ENCODE measurements at regions not wholly inside any gene's neighbourhood (a gene's known extent, or its start where the extent isn't known, plus 50 kb on each side); places are given as distances from the start of the nearest gene placed in this dataset.
"Not testable (repeated sequence)": the region's sequence is repeated elsewhere in the genome, so short reads cannot be mapped to it uniquely, and the experiment has no call there.

DNA sequence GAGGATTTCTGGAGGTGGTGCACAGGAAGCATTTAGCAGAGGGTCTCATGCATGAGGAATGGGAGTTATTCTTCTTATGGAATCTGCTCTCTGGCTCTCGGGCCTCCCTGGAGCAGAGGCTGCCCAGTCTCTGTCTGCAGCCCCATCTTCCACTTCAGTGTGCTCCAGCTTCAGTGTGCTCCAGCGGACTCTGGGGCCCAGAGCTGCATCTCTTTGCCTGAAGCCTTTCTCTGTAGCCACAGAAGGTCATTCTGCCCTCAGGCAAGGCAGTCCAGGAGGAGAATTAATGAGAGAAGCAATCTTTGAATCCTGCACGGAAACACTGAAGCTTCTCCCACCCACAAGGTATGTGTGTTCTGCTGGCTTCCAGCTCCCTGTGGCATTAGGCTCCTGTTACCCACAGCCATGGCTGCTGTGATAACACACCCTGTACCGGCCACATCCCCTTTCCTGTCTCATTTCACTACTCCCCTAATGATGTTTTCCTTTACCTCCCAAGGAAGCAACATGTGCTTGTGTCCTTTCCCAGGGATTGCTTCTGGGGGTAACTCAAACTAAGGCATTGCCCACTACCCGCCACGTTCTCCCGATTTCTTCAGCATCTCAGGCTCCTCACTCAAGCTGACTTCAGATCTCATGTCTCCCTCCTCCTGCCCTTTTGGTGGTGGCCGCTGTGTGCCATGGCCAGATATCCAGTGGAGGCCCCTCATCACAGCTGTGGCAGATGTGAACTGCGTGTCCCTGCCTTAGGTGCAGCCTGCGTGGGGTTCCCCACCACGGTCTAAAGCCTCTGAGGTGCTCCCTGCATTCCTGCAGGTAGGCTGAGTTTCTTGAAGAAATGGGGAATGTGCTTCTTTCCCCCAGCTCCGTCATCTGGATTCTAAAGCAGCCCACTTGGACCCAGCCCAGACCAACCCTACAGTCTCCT lies 181.2 kb upstream of the GALNT2 start:
- no peak for DNase-seq (ENCODE audit: low spot score)

DNA sequence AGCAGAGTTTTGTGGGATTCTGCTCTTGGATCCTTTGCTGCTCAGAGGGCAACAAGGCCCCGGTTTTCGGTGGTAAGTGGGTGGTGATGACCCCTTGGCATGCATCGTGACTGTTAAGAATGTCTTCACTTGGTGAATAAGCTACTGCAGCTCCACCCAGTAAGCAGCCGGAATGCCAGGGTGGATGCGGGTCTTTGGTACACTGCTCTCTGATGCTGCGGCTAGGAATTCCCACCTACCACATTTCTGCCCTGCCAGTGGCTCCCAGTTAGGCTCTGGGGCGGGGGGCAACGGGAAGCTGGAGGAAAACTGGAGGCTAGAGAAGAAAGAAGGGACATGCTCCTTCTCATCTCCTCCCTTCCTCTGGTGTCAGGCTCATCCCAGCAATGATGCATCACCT lies 180.4 kb upstream of the GALNT2 start:
- DNase-seq (ENCODE audit: low spot score) = no peak

DNA sequence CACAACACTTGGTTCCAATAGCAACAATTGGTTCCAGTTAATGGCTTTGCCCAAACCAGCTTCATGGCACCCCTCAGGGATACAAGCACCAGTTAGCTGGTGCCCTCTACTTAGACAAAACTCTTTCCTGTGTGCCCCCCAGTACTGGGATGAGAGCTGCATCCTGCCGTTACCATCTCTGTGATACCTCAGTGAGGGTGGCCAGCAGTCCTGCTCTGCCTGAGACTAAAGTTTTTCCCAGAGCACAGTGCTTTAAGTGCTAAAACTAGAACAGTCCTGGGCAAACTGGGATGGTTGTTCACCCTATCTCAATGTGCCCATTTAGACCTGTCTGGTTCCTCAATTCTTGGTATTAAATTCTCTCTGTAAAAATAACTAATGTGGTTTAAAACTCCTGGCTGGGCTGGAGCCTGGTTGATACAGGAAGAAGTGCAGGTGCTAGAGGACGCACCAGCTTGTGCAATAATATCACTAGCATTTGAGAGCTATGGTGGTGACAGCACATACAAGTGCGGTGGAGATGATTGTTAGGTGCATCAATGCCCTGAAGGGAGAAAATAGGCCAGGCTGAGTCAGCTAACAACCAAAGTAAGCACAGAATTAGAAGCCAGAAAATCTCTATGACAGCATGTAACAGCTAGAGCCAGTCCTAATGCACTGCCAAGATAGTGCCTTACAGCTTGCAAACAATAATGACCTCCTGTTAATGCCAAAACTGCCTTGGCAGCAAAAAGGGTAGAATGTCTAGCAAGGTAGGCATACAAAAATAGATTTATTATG lies 179.8 kb upstream of the GALNT2 start:
- no peak for DNase-seq (ENCODE audit: low spot score)

DNA sequence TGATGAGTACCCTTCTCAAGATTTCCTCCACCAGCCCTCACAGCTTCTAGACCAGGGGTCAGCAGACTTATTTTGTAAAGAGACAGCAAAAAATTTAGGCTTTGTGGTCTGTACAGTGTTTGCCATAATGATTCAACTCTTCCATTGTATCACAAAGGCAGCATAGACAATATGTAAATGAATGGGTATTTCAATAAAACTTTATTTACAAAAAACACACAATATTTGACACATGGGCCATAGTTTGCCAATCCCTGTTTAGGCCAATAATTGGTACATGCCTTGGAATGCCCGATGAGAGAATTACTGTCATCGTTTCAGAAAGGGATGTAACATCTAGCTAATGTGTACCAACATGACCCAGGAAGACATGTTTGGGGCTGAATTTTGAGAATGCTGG lies 178.9 kb upstream of the GALNT2 start:
- no peak for DNase-seq (ENCODE audit: low spot score)

DNA sequence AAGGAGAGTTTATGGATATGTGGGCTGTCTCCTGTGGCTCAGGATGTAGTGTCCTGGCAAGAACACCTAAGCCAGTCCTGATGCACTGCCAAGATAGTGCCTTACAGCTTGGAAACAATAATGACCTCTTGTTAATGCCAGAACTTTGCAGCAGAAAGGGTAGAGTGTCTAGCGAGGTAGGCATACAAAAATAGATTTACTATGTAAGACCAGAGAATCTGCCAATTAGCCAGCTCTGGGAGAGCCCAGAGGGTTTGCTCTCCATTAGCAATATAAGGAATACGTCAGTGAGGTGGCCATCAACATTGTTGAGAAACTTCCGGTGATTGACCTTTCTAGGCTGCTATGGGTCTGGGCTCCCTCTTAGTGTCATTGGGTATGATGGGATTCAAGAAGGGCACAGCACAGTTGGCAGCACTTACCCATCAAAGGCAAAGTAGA lies 178.5 kb upstream of the GALNT2 start:
- DNase-seq (ENCODE audit: low spot score) = no peak

DNA sequence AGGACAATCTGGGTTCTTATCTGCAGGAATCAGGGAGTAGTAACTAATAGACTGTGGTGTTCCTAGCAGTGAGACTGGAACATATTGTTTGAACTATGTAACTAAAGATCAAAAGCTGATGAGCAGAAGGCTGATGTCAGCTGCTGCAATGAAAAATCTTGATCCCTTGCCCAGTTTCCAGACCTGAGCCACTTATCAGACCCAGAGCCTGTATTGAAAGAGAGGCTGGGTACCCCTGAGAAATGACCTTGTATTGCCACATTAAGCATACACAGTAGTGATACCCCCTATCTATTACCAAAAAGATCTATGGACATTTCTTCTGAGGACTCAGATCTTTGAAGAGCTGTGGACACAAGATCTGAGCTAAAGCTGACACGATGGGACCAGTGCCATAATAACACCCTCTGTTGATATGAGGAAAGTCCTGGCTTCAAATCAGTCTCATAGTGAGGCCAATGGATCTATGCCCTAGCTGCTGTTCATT lies 178.0 kb upstream of the GALNT2 start:
- no peak for DNase-seq (ENCODE audit: low spot score)

DNA sequence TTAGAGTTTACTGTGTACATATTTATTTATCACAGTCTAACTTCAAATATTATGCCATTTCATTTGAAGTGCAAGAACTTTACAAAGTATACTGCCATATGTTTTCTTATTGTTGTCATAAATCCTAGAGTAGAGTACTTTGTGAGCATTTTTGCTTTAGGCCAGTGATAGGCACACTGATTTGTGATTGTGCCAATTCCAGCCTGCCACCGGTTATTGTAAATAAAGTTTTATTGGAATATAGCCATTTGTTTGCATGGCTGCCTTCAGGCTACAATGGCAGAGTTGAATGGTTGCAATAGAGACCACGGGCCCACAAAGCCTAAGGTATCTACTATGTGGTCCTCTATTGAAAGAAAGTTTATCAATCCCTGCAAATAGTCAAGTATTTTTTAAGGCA lies 175.8 kb upstream of the GALNT2 start:
- no peak for DNase-seq (ENCODE audit: low spot score)

DNA sequence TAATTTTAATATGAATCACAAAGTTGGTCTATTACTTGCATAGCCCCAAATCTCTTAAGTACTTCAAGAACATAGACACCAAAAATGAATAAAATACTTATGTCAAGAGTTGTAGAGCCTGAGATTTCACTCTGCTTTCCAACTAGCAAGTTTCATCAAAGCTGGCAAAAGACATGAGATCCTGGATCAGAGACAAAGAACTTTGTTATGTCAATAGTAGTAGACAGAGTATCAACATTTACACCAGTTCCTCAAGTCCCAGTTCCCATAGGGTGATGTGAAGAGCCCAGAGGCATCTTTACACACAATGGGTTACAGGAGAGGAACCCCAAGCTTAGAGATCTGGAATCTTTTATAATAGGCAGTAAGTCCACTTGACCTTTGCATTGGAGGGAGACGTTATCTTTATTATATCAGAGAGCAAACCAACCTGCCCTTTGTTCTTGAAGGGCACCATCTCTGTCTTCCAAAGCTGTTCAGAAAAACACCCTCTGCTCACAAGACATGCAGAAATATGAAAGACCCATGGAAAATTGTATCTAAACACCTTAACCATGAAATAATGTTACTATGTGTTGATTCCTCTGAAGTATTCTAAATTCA lies 174.4 kb upstream of the GALNT2 start:
- no peak for DNase-seq (ENCODE audit: low spot score)

DNA sequence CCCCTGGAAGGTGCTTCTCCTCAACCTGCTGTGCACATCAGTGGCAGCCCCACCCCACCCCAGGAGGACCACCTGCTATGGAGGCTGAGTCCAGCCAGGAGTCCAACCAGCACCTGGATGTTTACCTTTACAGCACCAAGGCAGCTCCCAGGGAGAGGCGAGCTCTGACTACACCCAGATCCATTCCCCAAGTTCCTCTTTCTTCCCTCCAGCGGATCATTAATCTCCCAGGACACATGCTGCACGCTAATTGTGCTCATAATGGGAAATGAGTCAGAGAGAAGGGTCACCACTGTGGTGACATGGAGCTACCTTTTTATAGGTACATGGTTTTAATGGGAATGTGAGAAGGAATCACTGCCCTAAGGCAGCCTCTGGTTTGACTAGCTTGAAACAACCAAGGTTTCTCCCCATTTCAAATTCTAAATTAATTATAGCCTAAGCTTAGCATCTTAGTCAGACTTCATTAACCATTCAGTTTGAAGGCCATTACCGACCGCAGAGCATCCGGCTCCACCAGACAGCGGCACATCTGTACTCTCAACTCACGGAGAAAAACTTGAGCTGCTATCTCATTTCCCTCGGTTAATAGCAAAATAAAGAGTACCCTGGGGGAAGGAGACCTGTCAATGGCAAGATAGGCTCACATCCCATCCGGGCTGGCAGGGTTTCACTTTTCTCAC lies 173.1 kb upstream of the GALNT2 start:
- no peak for DNase-seq (ENCODE audit: low spot score)

DNA sequence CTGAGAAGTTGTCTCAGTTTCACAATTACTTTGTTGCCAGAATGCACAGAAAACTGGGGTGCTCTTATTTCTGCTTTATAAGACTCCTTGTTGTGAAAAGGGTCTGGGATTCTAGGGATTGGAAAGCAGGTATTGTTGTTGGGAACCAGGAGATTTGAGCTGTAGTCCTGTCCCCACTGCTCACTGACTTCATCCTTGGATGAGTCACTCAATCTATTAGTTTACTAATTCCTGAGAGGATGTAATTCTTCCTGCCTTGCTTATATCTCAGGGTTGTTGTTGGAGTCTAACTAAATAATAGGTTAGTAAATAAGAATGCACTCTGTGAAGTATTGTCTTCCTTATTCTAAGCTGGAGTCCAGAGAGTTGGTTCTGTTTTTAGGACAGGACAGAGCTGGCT lies 172.5 kb upstream of the GALNT2 start:
- DNase-seq (ENCODE audit: low spot score) = no peak

DNA sequence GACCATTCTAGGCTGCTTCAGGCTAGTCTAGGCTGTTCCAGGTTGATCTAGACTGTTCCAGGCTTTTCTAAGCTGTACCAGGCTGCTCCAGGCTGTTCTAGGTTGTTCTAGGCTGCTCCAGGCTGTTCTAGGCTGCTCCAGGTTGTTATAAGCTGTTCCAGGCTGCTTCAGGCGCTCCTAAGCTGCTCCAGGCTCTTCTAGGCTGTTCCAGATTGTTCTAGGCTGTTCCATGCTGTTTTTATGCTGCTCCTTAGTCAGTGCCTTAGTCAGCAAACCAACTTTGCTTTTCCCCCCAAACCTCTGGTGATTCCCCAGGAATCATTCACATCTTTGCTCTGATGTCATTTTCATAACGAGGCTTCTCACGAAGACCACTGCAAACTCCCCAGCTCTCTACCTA lies 171.4 kb upstream of the GALNT2 start:
- no peak for DNase-seq (ENCODE audit: low spot score)

DNA sequence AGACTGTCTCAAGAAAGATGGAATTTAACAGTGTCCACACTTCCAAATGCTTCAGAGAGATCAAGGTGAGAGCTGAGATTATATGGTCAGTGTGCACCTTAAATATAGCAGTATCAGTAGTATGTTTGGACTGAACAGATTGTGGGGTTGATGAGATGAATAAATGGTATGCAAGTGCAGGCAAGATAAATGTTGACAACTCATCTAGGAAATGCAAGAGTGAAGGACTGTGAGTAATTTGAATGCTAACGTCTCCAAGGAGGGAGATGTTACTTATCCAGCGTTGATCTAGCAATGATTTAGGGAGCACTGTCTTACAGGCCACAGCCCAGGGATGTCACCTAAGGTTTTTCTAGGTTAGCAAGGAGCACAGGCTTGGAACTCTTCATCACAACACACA lies 170.7 kb upstream of the GALNT2 start:
- no peak for DNase-seq (ENCODE audit: low spot score)

DNA sequence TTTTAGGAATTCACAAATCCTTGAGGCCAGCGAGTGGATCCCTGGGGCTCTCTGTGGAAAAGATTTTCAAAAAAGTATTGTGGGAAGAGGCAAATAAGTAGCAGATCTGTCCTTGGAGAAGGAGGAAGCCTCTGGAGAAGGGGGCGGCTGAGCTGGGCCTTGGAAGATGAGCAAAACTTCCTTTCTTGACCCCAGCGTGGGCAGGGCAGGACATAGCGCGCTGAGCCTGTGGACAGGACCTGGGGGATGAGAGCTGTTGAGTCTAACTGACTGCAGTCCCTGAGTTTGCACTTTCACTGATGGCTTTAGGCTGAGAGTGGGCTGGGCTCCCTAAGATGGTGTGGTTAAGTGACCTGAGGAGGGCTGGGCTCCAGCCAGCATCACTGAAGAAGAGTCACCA lies 170.2 kb upstream of the GALNT2 start:
- no peak for DNase-seq (ENCODE audit: low spot score)

DNA sequence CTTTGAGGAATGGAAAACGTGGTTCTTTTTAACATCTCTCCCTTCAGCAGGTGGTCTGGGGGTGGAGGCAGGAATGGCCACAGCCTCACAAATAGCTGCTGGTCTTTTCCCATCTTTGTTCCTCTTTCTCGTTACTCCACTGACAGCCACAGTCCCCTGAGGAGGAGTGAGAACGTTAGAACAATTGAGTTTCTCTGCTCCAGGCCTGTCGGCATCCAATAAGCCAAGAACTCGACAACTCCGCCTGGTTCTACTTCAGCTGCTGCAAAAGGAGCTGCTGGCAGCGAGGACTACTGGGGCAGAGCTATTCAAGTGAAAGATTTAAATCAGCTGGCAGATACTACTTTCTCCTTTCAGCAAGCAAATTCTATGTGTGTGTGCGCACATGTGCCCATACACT lies 169.5 kb upstream of the GALNT2 start:
- no peak for DNase-seq (ENCODE audit: low spot score)

DNA sequence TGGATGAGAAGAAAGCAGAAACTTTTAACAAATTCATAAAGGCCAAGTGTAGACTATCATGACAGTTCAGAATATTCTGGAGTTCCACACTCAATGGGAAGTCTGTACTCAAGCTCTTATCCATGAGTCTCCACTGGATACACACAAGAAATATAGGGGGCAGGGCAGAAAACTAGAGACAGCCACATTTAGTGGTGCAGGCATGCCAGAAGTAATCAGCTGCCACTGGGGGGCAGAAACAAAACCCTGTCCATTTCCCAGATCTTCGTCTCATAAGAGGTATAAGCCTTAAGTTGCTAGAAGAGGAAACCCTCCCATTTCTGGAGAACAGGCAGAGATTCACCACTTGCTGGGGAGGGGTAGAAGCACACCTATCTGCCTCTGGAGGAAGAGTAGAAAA lies 166.8 kb upstream of the GALNT2 start:
- DNase-seq (ENCODE audit: low spot score) = no peak

DNA sequence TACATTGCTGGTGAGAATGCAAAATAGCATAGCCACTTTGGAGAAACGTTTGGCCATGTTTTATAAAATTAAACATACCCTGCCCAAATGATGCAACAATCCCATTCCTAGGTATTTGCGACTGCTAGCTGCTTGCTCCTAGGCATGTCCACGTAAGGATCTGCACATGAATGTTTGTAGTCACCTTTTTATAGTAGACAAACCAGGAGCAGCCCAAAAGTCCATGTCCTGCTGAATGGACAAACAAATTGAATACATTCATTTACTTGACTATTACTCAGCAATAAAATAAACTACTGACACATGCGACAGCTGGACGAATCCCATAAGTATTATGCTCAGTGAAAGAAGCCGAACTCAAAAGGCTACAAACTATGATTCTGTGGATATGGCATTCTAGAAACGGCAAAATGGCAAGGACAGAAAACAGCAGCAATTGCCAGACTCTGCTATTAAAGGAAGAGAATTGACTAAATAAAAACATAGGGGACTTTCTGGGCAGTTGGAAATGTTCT lies 161.9 kb upstream of the GALNT2 start:
- DNase-seq (ENCODE audit: low spot score) = no peak

DNA sequence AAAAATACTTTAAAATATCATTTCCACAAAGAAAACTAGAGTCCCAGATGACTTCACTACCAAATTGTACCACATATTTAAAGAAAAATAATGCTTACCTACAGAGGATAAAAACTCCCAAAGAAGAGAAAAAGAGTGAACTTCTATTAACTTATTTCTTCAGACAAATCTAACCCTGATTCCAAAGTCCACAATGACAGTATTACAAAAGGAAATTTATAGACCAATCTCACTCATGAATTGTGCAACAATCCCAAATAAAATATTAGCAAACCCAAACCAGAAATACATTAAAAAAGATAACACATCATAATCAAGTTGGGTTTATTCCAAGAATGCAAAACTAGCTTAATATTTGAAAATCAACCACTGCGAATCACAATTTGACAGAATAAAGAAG lies 161.4 kb upstream of the GALNT2 start:
- no peak for DNase-seq (ENCODE audit: low spot score)

DNA sequence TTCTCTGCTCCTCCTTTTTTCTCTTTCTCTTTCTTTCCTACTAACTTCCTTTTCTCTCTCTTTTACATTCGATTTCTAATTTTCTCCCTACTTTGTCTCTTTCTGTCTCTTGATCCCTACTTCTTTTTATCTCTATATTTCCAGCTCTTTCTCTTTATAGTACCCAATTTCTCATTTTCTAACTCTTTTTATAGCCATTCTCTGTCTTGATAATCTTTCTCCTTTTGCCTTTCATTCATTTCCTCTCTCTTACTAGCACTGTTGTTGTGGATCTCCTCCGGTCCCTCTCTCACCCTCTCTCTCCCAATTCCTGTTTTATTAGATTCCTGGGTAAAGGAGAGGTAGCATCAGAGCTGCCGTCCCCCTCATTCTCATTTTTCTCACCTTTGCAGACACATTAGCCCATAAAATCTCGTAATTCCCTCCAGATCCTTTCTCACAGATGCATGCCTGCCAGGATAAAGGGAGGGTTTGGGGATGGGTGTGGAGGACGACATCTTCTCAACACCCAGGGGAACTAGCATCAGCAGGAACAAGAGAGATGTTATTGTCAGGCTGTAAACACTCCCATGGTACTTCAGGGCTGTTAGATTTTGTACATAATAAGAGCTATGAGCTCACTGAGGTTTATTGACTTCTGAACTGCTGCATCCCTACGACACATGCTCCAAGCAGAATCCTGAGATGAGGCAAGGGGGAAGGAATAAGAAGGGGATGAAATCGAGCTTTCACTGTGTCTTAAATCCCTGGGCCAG lies 159.0 kb upstream of the GALNT2 start:
- DNase-seq (ENCODE audit: low spot score) = no peak

DNA sequence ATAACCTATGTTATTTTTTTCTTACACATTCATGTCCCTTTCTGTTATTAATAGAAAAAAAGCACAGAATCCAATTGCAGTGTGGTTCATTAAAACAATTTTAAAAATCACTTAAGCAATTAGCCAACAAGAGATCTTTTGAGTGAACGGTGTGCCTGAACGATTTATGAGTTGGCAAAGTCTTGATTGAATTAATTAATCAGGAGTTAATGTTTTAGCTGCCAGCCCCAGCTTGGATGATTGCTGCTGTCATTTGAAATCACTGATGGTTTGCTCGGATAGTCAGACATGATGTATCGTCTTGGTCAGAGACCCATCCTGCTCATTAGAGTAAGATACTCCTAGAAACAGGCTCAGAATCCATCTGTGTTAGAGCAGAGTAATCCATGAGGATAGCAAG lies 158.3 kb upstream of the GALNT2 start:
- DNase-seq (ENCODE audit: low spot score) = no peak

DNA sequence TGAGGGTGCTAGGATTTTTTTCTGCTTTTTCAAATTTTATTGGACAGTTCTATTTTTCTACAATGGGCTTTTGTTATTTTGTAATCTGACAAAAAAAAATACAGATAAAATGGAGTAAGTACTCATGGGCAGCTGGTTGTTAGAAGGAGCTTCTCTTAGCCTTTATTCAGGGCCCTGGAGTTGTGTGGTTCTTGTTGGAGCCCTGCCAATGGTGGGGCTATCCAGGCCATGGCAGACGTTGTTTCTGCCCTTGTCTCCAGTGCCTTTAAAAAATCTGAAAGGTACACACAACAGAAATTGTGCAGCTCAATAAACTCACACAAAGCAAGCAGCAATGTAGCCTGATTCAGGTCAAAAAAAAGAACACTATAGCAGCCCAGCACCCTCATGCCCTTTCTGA lies 153.5 kb upstream of the GALNT2 start:
- DNase-seq (ENCODE audit: low spot score) = no peak

DNA sequence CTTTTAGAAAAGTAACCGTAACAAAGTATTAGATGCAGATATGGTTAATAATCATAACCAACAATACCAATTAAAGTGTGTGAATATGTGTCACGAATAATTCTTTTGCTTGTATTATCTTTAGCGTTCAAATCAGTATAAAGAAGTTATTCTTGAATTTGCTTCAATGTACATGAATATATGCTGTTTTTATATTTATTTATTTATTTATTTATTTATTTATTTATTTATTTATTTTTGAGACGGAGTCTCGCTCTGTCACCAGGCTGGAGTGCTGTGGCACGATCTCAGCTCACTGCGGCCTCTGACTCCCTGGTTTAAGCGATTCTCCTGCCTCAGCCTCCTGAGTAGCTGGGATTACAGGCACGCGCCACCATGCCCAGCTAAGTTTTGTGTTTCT lies 147.6 kb upstream of the GALNT2 start:
- not testable (repeated sequence) for DNase-seq (ENCODE audit: low spot score)
